Esophagus squamous epithelium (tissue), 5 donors: ENCODE measurements at regions not wholly inside any gene's neighbourhood (a gene's known extent, or its start where the extent isn't known, plus 50 kb on each side); places are given as distances from the start of the nearest gene placed in this dataset.

Source experiments
- DNase-seq: peaks from one replicate; lab custom pipeline; 2025; lab: John Stamatoyannopoulos, UW
- H3K27ac ChIP-seq, 4 donors: fragments of 200-600 bp; sonication (generic); one replicate each; pipeline ENCODE4 v1.5.1; 2016 to 2019; ENCODE audit warnings: mild to moderate bottlenecking in 1 of 4
- H3K27me3 ChIP-seq, 4 donors: fragments of 200-600 bp; sonication (generic); 1 replicate in 3 of 4; 2 replicates in 1 of 4; pipeline versions ENCODE4 v1.5.1 to v1.6.0; 2017 to 2021; ENCODE audit warnings: antibody characterized with exemption in 1 of 4
- H3K36me3 ChIP-seq, 3 donors: fragments of 200-600 bp; sonication (generic); one replicate each; pipeline ENCODE4 v1.5.1; 2016 to 2019
- H3K4me1 ChIP-seq, 3 donors: fragments of 200-600 bp; sonication (generic); one replicate each; pipeline ENCODE4 v1.5.1; 2017 to 2019
- H3K4me3 ChIP-seq, 4 donors: fragments of 200-600 bp; sonication (generic); 1 replicate in 3 of 4; 2 replicates in 1 of 4; pipeline ENCODE4 v1.5.1; 2016 to 2019; ENCODE audit warnings: mild to moderate bottlenecking in 2 of 4, moderate library complexity in 1 of 4
- H3K9me3 ChIP-seq, 3 donors: fragments of 200-600 bp; sonication (generic); one replicate each; pipeline ENCODE4 v1.5.1; 2016 to 2019
- CTCF ChIP-seq, 6 experiments: fragments of 450-650 bp in 4 of 6; fragments of 200-600 bp in 2 of 6; sonication (generic) in 2 of 6; IDR thresholded peaks; one replicate each; pipeline ENCODE4 v1.5.1; 2016 to 2019; ENCODE audit warnings: antibody characterized with exemption in 6 of 6, mild to moderate bottlenecking in 4 of 6, moderate library complexity in 4 of 6
- POLR2A ChIP-seq, 4 donors: fragments of 450-650 bp; IDR thresholded peaks; one replicate each; pipeline ENCODE4 v1.6.1; 2017; ENCODE audit warnings: antibody characterized with exemption in 4 of 4, mild to moderate bottlenecking in 4 of 4, moderate library complexity in 3 of 4
- WGBS, 2 donors: methylation state at CpG; one replicate each; pipeline ENCODE4 v1.1.5; 2018; 5-methylcytosine and 5-hydroxymethylcytosine counted together
- intact Hi-C: fragments of 100-400 bp; cut with DNase I; formaldehyde crosslinking; loops from one replicate; pipeline ENCODE4 v1.15.0; 2022
- donor health status: DM: yes; HTN: yes; CAD: no.

- 75 to 83% methylated on average over 3 of the region's 3 CpGs for WGBS, 2 donors
- no peak for TF ChIP-seq CTCF (IDR thresholded peaks at IDR 0.05)
- no peak for TF ChIP-seq POLR2A (IDR thresholded peaks at IDR 0.05)
- Histone ChIP-seq H3K4me1 (no peaks in the 10 kb centered on the region), H3K4me3 (no peak overlapping the region), H3K27ac (no peak overlapping the region), H3K36me3 (no peaks in the 10 kb centered on the region), H3K27me3 (peaks cover 0 to 4% (median 0%) of the 10 kb centered on the region in 4 donors), H3K9me3 (no peaks in the 10 kb centered on the region)
- intact Hi-C loops: no loop called here
- no peak for DNase-seq
Measured at GRCh38 chr2:12099374-12099773, 352.9 kb downstream of the LPIN1 start.

- intact Hi-C loops: no loop called here
Measured at GRCh38 chr2:12102679-12103078, 356.2 kb downstream of the LPIN1 start.

GRCh38 chr2:12105180-12105579 is 358.7 kb downstream of the LPIN1 start:
- TF ChIP-seq POLR2A (IDR thresholded peaks at IDR 0.05): no peak
- no peak for TF ChIP-seq CTCF (IDR thresholded peaks at IDR 0.05)
- no peaks in the 10 kb centered on the region for H3K36me3 ChIP-seq
- intact Hi-C loops: no loop called here
- no peaks in the 10 kb centered on the region for H3K9me3 ChIP-seq
- no peak overlapping the region for H3K4me3 ChIP-seq
- H3K4me1 ChIP-seq: peaks cover 0 to 5% (median 0%) of the 10 kb centered on the region in 3 donors
- no peaks in the 10 kb centered on the region for H3K27me3 ChIP-seq
- WGBS, 2 donors: 84 to 94% methylated on average over 7 to 9 of the region's 10 CpGs
- no peak overlapping the region for H3K27ac ChIP-seq
- no peak for DNase-seq

More at GRCh38 chr2:12102679-12103078, 356.2 kb downstream of the LPIN1 start:
- 83 to 96% methylated on average over 2 of the region's 2 CpGs for WGBS, 2 donors
- Histone ChIP-seq H3K9me3 (no peaks in the 10 kb centered on the region), H3K4me3 (no peak overlapping the region), H3K27ac (no peak overlapping the region), H3K27me3 (no peaks in the 10 kb centered on the region), H3K36me3 (no peaks in the 10 kb centered on the region), H3K4me1 (peaks cover 0 to 5% (median 0%) of the 10 kb centered on the region in 3 donors)
- DNase-seq: no peak
- TF ChIP-seq CTCF (IDR thresholded peaks at IDR 0.05) (no peak), POLR2A (IDR thresholded peaks at IDR 0.05) (no peak)

- no peak for DNase-seq
Measured at GRCh38 chr2:12106440-12107080, 360.1 kb downstream of the LPIN1 start.

More at GRCh38 chr2:12106440-12107080, 360.1 kb downstream of the LPIN1 start:
- Histone ChIP-seq H3K4me3 (no peak overlapping the region), H3K4me1 (peaks cover 0 to 5% (median 0%) of the 10 kb centered on the region in 3 donors), H3K27me3 (no peaks in the 10 kb centered on the region), H3K36me3 (no peaks in the 10 kb centered on the region), H3K27ac (no peak overlapping the region), H3K9me3 (no peaks in the 10 kb centered on the region)
- intact Hi-C loops: no loop called here
- WGBS, 2 donors: 46 to 59% methylated on average over 9 to 11 of the region's 11 CpGs
- TF ChIP-seq CTCF (IDR thresholded peaks at IDR 0.05) (no peak), POLR2A (IDR thresholded peaks at IDR 0.05) (no peak)
